OCI-LY7 (cell line): ENCODE measurements at regions not wholly inside any gene's neighbourhood (a gene's known extent, or its start where the extent isn't known, plus 50 kb on each side); places are given as distances from the start of the nearest gene placed in this dataset.
"Not testable (repeated sequence)": the region's sequence is repeated elsewhere in the genome, so short reads cannot be mapped to it uniquely, and the experiment has no call there.

ENCODE experiments used
- CTCF ChIP-seq: fragments of 200-600 bp; sonication (generic); conservative IDR thresholded peaks from 2 replicates; pipeline ENCODE4 v1.5.1; 2014; ENCODE audit warnings: mild to moderate bottlenecking, antibody characterized with exemption, low read length, moderate library complexity, mixed read lengths
- EZH2phosphoT487 ChIP-seq: fragments of 200-600 bp; sonication (generic); IDR thresholded peaks from 2 replicates; pipeline ENCODE4 v1.6.1; 2018; ENCODE audit warnings: low read depth, borderline replicate concordance, mild to moderate bottlenecking, mixed run types, antibody characterized with exemption, low read length, moderate library complexity, mixed read lengths

- not testable (repeated sequence) for TF ChIP-seq CTCF, EZH2phosphoT487
These were observed 106.1 kb downstream of the DDX11 start for GRCh38 chr12:31179627-31180237.
